ENCODE measurements at regions not wholly inside any gene's neighbourhood (a gene's known extent, or its start where the extent isn't known, plus 50 kb on each side); places are given as distances from the start of the nearest gene placed in this dataset.

DNA sequence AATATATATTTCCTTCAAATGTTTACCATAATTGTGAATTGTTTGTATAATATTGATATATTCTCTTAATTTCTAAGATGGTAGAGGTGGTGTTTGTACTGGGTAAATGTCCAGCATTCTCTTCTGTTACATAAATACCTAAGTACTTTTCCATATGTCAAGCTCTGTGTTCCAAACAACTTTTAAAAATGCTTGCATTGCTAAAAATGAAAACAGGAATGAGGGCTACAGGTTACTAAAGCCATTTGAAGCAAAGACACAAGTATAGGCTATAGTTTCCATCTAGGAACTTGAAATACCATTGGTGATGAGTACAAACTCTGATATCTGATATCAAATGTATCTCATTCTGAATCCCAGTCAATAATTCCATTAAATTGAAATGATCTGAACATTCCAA lies 233.6 kb upstream of the SORCS1 start:
- DNase-seq (ENCODE audit: low read depth) = no peak

DNA sequence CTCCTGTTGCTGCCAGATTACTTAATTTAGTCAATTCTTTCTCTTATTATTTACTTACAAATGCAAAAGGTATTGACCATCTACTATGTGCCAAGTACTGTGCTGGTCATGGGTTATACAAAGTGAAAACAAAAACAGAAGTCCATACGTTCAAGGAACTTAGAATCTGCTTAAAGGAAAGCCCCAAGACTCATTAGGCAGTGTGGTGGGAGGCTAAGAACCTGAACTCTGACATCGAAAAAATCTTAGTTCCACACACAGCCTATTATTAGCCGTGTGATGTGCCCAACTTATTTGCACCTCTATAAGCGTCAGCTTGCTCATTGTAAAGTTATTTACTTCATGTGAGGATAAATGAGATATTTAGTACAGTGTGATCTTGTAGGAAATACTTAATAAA lies 227.4 kb upstream of the SORCS1 start:
- DNase-seq (ENCODE audit: low read depth) = no peak

DNA sequence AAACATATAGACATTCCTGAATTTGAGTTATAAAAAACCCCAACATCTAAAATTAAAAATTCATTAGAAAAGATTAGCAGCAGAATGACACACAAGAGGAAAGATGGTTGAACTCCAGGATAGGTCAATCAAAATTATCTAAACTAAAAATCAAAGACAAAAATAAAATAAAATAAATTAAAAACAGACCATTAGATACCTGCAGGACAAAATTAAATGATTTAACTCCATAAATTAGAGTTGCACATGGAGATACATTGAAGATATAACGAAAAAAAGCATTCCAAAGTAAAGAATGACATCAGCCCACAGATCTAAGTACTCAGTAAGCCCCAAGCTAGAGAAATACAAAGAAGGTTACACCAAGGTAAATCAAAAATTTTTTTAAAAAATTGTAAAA lies 226.1 kb upstream of the SORCS1 start:
- DNase-seq (ENCODE audit: low read depth) = no peak

DNA sequence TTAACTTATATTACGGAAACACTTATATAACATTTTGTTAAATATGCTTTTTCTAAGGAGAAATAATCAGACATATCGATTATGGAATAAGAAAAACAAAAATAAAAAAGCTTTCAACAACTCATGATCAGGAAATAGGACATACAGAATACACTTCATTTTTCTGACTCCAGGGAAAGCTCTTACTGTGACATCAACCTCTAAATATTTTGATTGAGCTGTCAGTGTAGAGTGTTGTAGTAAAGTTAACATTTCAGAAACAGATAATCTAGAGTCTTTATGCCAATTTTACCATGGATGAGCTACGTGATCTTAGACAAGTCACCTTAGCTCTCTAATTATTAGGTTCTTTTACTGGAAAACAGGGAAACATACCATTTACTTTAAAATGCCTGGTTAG lies 218.9 kb upstream of the SORCS1 start:
- DNase-seq (ENCODE audit: low read depth) = no peak

DNA sequence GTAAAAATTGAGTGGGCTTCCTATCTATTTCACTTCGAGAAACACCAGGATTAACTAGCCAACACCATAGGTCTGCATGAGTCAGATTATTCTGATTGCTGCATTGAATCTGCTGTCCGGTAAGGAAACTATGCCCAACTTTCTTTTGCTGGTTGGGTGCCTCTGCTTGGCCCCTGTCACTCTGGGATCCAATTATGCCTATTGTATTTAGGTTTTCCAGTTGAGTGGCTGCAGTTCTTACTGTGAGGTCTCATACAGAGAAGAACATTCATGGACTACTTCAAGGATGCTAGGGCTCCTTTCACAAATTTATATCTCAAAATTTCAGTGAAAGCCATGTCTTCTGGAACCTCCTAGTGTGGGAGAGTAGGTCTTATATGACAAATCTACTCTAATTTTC lies 215.1 kb upstream of the SORCS1 start:
- no peak for DNase-seq (ENCODE audit: low read depth)

DNA sequence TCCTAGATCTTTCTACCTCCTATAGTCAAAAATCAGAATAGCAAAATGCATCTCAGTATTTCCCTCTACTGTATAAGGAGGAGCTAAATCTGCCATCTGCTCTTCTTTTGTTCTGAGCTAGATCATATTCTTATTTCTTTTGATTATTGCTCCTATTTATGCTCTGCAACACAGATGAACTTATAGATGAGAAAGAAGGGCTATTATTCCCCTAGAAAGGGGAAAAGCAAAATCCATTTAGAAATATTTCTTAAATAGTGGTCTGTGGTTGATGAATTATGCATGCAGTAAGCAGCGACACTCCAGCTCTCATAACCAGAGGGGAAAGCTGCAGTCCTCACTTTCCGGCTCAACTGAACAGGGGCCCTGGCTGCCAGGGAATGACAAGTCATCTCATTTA lies 207.3 kb upstream of the SORCS1 start:
- DNase-seq (ENCODE audit: low read depth) = no peak

DNA sequence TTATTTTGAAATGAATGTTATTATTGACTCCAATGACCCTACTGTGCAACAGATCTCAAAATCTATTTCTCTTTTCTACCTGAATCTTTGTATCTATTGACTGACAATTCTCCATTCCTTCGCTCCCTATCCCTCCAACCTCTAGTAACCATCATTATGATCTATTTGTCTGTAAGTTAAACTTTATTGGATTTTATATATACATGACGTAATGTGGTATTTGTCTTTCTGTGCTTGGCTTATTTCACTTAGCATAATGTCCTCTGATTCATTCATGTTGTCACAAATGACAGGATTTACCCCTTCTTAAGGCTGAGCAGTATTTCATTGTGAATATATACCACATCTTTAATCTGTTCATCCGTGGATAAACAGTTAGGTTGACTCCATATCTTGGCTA lies 200.4 kb upstream of the SORCS1 start:
- DNase-seq (ENCODE audit: low read depth) = no peak

DNA sequence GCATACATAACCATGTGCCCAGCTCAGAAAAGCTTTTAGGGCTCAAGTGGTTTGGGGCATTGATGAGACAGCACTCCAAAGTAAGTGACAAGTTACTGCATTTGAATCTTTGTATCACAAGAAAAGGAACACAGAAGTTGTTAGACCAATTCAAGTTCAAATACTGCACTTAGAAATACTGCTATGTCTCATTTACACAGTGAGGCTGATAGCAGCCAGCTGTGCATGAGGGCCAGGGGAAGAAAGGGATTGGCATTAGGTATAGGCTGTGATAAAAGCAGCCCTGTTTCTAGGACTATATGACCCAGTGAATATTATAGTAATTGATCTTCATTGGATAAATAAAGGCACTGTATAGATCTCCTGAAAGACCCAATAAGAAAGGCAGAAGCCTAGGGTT lies 197.8 kb upstream of the SORCS1 start:
- no peak for DNase-seq (ENCODE audit: low read depth)

DNA sequence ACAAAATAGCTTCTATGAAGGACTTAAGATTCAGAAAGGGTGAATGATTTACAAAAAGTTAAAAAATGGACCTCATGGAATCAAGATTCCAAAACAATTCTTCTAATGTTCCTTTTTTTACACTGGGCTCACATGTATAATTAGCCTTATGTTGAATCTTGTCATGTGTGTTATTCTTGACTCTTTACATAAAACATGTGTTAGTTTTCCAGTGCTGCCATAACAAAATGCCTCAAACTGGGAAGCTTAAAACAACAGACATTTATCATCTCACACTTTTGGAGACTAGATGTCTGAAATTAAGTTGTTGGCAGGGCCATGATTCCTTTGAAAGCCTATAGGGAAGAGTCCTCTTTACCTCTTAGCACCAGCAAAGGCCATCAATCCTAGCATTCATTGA lies 192.5 kb upstream of the SORCS1 start:
- DNase-seq (ENCODE audit: low read depth) = no peak

DNA sequence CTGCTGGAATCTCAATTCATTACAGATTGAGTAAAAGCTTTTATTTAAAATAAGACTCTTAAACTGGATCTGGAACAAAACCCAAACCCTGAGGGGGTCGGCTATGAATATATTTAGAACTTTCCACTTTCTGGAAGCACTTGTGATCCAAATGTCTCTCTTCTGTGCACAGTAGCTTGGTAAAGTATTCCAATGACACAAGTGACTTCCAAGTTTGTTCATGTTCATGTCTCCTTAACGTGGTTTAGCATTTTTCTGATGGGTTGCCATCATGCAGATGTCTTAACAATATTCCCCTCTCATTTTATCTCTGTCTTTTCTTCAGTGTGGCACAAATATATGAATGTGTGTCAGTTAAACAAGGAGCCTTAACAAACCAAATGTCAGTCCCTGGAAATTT lies 191.9 kb upstream of the SORCS1 start:
- no peak for DNase-seq (ENCODE audit: low read depth)

DNA sequence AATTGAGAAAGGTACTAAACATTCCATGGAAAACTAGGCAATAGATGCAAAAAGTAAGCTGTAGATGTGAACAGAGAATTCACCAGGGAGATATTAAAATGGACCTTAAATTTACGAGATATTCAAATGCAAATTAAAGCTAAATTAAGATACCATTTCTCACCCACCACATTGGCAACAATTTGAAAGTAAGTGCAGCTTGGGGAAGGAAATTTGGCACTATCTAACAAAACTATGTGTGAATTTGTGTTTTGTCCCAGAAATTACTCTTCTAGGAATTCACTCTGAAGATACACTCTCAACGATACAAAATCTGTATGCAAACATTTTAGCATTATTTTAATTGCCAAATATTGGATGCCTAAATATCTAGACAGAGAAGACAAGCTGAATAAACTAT lies 178.2 kb upstream of the SORCS1 start:
- DNase-seq (ENCODE audit: low read depth) = no peak

DNA sequence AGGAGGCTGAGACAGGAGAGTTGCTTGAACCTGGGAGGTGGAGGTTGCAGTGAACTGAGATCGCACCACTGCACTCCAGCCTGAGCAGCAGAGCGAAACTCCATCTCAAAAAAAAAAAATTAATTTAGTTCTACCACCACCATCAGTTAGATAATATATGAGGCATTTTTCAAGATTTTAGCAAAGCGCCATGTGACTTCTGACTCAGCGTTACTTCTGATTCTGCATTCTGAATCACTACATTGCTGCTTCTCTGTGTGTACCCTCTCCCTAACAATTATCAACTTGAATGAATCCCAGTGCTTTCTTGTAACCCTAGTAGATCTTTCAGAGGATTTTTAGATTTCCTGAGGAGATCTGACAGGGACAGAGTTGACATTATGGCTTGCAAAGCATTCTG lies 176.8 kb upstream of the SORCS1 start:
- no peak for DNase-seq (ENCODE audit: low read depth)

DNA sequence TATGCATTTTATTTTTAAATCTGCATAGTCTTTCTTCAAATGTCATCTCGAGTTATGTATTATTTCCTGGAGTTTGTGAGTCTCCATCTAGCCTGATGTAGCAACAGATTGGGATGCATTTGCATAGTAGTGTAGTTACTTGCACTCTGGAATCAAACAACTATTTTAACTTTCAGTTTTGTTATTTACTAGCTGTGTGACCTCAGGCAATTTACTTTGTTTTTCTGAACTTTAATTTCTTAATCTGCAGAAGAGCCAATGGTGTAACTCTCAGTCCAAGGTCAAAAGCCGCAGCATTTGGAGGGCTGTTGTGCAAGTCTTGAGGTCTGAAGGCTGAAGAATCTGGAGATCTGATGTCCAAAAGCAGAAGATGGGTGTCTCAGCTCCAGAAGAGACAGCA lies 175.8 kb upstream of the SORCS1 start:
- no peak for DNase-seq (ENCODE audit: low read depth)

DNA sequence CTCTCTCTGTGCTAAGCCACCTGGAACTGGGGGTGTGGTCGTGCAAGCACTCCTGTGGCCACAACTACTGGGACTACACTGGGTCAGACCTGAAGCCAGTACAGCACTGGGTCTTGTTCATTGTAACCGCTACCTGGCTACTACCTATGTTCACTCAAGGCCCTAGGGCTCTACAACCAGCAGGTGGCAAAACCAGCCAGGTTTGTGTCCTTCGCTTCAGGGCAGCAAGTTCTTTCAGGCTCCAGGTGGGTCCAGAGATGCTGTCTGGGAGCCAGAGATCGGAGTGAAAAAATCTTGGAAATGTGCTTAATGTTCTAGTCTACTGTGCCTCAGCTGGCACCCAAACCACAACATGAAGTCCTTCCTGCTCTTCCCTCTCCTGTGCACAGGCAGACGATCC lies 171.6 kb upstream of the SORCS1 start:
- no peak for DNase-seq (ENCODE audit: low read depth)

DNA sequence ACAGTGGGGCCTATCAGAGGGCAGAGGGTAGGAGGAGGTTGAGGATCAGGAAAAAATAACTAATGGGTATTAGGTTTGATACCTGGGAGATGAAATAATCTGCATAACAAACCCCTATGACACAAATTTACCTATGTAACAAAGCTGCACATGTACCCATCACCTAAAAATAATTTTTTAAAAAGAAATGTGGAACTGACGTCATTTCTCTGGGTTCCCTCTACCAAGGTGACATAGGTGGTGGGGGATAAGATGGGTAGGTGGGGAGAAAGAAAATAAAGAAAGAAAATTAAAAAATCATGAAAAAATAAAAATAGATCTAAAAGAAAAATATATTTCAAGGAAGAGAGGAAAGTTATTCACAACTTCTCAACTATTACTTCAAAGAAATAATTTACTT lies 153.1 kb upstream of the SORCS1 start:
- no peak for DNase-seq (ENCODE audit: low read depth)

DNA sequence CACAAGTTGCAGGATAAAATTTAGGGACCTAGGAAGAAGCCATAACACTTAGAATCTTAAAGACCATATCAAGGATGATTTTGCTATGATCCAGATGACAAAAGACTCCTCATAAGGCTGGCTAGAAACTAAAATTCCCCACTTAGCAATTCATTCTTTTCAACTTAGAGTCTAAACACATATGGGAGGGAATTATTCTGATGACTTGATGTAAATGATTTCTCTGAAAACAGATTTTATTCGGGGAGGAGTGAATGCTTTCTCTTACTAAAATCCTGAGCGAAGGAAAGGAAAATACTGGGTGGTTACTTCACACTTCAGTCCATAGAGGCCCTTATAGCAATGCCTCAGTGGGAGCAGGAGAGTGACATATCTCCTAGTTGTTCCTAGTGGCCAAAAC lies 138.7 kb upstream of the SORCS1 start:
- DNase-seq (ENCODE audit: low read depth) = no peak

DNA sequence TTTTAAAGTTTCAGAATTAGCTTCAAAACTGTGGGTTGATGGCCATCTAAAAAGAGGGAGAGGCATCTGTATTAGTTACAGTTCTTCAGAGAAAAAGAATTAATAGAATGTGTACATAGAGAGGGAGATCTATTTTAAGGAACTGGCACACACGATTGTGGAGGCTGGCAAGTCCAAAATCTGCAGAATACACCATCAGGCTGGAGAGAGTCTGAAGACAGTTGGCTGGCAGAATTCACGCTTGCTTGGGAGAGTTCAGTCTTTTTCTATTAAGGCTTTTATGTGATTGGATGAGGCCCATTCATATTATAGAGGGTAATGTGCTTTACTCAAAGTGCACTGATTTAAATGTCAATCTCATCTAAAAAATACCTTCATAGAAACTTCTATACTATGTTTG lies 135.1 kb upstream of the SORCS1 start:
- no peak for DNase-seq (ENCODE audit: low read depth)

DNA sequence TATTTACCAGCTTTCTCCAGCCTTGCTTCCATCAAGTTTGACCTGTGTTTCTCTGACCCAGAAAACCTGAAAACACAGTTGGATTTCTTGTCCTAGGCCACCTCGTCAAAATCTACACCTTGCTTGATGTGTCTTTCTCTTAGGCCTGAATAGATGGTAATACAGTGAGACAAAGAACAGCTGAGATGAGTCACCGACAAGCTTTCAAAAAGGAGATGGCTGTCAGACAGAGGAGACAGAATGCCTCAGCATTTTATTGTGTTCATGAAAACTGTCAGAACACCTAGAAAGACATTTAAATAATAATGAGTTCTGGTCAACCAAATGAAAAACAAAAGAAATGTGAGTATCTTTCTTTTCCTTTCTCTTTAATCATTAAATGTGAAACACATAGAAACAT lies 119.7 kb upstream of the SORCS1 start:
- no peak for DNase-seq (ENCODE audit: low read depth)

DNA sequence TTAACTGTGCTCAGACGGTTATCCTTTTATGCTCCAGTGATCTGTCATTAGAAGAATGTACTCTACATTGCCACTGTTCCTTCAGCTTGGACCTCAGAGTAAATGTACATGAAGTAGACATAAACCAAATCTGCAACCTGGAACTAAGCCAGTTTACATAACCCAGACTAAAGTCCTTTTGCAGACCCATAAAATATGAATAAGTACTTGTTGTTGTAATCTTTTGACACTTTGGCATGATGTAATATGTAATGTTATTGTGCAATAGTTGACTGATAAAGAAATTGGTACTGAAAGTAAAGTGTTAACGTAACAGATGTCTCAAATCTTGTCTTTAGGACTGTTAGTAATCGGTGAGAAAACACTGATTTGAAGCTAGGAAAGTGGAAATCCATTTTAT lies 115.8 kb upstream of the SORCS1 start:
- no peak for DNase-seq (ENCODE audit: low read depth)

DNA sequence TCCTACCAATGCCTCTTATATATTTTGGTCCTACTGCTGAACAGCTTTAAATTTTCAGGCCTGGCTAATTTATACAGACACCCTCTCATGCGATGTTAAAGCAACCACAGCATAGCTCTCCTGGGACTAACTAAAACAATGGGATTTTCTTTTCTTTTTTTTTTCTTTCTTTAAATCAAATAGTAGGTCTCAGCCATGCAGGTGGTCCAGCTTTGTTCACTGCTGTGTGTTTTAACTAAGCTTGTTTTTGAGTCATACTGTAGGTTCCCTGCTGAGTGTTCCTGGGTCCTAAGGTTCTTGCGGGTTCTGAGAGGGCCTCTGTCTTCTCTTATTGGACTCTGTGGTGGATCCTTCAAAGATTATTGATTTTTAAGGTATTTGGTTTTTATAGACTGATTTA lies 113.1 kb upstream of the SORCS1 start:
- no peak for DNase-seq (ENCODE audit: low read depth)

DNA sequence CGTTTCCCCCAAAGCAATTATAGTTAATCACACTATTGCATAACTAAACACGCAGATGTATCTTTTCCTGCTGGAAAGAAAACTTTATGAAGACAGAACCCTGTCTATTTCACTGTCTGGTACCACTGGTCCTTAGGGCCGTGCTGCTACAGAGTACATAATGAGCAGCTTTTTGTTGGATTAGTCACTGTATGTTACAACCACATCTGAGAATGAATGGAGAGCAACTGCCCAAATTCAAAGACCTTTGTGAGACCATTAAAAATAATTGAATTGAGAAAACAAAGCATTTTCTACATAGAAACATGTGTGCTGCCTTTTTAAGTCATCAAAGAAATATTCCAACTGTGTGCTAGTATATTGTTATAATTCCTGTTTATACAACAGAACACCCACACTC lies 111.3 kb upstream of the SORCS1 start:
- DNase-seq (ENCODE audit: low read depth) = no peak

DNA sequence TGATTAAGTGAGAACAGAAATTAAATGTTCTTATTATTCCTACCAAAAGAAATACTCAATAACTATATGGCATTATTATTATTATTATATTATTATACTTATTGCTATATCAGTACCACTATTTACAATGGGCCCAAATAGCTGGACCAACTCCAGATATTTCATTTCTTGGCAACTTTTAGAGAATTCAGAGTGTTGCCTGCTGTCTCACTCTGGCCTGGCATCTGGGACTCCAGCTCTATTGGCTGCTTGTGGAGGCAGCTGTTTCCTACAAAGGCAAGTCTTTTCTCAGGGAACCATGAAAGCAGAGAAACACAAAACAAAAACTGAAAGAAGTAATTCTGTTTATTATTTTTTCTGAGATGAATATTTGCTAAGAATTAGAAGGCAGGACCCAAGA lies 105.1 kb upstream of the SORCS1 start:
- no peak for DNase-seq (ENCODE audit: low read depth)

DNA sequence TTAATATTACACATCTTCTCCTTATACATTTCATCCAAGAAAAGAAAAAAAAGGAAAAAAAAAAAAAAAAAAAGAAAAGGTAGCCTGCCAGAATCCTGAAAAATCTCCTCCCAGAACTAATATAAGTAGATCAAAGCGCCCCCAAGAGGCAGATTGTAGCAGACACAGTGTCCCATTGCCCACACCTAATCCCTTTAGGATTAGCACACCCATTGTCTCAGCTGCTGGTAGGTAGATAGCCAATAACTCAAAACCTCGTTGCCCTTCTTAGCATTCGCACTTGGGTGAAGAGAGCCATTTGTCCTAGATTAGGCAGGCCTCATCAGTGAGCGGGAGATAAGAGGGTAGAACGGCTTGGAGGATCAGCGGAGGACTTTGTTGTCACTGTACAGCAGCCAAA lies 100.2 kb upstream of the SORCS1 start:
- DNase-seq (ENCODE audit: low read depth) = no peak

DNA sequence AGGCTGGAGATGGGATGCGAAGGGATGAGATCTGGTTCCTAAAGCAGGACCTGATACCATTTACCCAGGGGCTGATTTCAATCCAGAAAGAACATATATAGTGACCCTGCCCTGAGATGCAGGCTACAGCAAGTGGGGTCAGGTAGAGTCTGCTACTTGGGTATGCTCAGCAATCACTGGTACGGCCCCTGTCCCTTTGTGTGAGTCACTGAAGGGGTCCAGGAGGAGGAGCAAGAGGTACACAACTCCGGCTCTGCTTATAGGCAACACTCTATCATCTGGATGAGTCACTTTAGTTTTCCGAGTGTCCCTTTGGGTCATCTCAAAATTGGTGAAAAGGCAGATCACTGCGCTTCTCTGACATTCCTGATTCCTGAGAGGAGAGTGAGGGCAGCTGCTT lies 79.6 kb upstream of the SORCS1 start:
- DNase-seq (ENCODE audit: low read depth) = no peak

DNA sequence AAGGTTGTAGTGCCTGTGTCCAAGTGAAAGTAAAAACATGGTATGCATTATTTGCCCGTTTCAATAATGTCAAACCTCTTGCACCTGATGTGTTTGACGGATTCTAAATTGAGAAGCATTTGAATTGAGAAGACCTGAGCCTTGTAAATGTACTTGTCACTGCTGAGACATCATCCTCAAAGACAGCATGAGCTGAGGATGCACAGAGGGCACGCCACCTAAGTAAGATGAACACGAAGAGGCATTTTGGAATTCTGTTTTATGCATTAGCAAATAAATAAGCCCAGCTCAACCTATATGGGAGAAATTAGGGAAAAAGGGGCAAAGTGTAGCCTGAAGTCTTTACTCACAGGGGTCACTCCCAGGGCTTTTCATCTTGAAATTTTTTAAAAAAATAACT lies 73.8 kb upstream of the SORCS1 start:
- DNase-seq (ENCODE audit: low read depth) = no peak

DNA sequence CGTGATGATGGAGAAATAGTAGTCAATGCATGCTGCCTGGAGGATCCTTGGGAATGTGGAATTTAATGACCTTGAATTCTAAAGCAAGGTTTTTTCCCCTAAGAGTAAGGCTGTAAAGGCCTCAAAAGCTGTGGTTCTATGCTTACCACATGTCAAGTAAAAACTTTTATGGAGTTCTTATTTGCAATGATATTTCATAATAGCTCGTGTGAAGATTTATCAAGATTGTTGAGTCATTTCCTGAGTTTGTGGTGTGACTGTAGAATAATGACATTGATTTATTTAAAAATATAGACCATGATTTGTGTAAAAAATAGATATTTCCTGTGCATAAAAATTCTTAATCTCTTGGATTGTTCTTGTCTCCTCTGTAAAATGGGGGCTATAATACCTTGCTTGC lies 67.5 kb upstream of the SORCS1 start:
- DNase-seq (ENCODE audit: low read depth) = no peak

Data from EH (cell line).